ENCODE measurements at regions not wholly inside any gene's neighbourhood (a gene's known extent, or its start where the extent isn't known, plus 50 kb on each side); places are given as distances from the start of the nearest gene placed in this dataset.

GRCh38 chr1:93801471-93801870, 77.5 kb downstream of the DNTTIP2 start:
- H3K9ac ChIP-seq (ENCODE audit: low read length) = no peak overlapping the region

GRCh38 chr1:93800856-93801255, 78.2 kb downstream of the DNTTIP2 start:
- Histone ChIP-seq H3K79me2 (replicated peaks; ENCODE audit: insufficient read depth, low read length) (no peaks in the 10 kb centered on the region), H3K9me3 (ENCODE audit: low read length) (no peaks in the 10 kb centered on the region), H3K4me2 (ENCODE audit: low read length) (no peak overlapping the region), H3K4me3 (ENCODE audit: low read length) (no peak overlapping the region), H3K9me2 (ENCODE audit: insufficient read depth, low read length) (no peaks in the 10 kb centered on the region), H4K20me1 (ENCODE audit: insufficient read depth) (no peaks in the 10 kb centered on the region), H2AFZ (ENCODE audit: low read depth, low read length) (no peak overlapping the region), H3K27me3 (ENCODE audit: insufficient read depth, low read depth, low read length) (no peaks in the 10 kb centered on the region), H3K27ac (ENCODE audit: low read length) (no peak overlapping the region), H3F3A (ENCODE audit: insufficient read depth, low read length, poor library complexity, severe bottlenecking) (no peaks in the 10 kb centered on the region), H3K36me3 (ENCODE audit: insufficient read depth, low read length) (no peaks in the 10 kb centered on the region), H3K9ac (ENCODE audit: low read length) (no peak overlapping the region)
- no peak for TF ChIP-seq POLR2AphosphoS5 (IDR thresholded peaks at IDR 0.05)
- TF ChIP-seq REST (IDR thresholded peaks at IDR 0.05; ENCODE audit: borderline replicate concordance) = no peak
- TF ChIP-seq MXI1 (conservative IDR thresholded peaks at IDR 0.05; ENCODE audit: poor library complexity, severe bottlenecking) = no peak
- no peak for TF ChIP-seq EP300 (conservative IDR thresholded peaks at IDR 0.05; ENCODE audit: poor library complexity, severe bottlenecking)
- no peak for TF ChIP-seq RAD21 (conservative IDR thresholded peaks at IDR 0.05)
- no peak for TF ChIP-seq EZH2 (IDR thresholded peaks at IDR 0.05; ENCODE audit: borderline replicate concordance, insufficient read depth, low read length, poor library complexity, severe bottlenecking)

More at GRCh38 chr1:93801471-93801870, 77.5 kb downstream of the DNTTIP2 start:
- H3K4me2 ChIP-seq (ENCODE audit: low read length) = no peak overlapping the region
- no peaks in the 10 kb centered on the region for H3K79me2 ChIP-seq (replicated peaks; ENCODE audit: insufficient read depth, low read length)
- no peaks in the 10 kb centered on the region for H3K27me3 ChIP-seq (ENCODE audit: insufficient read depth, low read depth, low read length)
- H3K27ac ChIP-seq (ENCODE audit: low read length) = no peak overlapping the region
- no peak for TF ChIP-seq EZH2 (IDR thresholded peaks at IDR 0.05; ENCODE audit: borderline replicate concordance, insufficient read depth, low read length, poor library complexity, severe bottlenecking)
- TF ChIP-seq POLR2AphosphoS5 (IDR thresholded peaks at IDR 0.05) = no peak
- no peak for TF ChIP-seq TAF1 (IDR thresholded peaks at IDR 0.05; ENCODE audit: low read depth)
- no peak for TF ChIP-seq RAD21 (conservative IDR thresholded peaks at IDR 0.05)
- TF ChIP-seq EP300 (conservative IDR thresholded peaks at IDR 0.05; ENCODE audit: poor library complexity, severe bottlenecking) = no peak
- no peak for TF ChIP-seq SMC3 (conservative IDR thresholded peaks at IDR 0.05; ENCODE audit: poor library complexity)
- no peak for TF ChIP-seq CTCF (IDR thresholded peaks at IDR 0.05; ENCODE audit: poor library complexity, severe bottlenecking)
- TF ChIP-seq REST (IDR thresholded peaks at IDR 0.05; ENCODE audit: borderline replicate concordance) = no peak
- TF ChIP-seq MXI1 (conservative IDR thresholded peaks at IDR 0.05; ENCODE audit: poor library complexity, severe bottlenecking) = no peak
- H3K36me3 ChIP-seq (ENCODE audit: insufficient read depth, low read length) = no peaks in the 10 kb centered on the region
- no peak overlapping the region for H3K4me3 ChIP-seq (ENCODE audit: low read length)
- no peaks in the 10 kb centered on the region for H4K20me1 ChIP-seq (ENCODE audit: insufficient read depth)
- H2AFZ ChIP-seq (ENCODE audit: low read depth, low read length) = no peak overlapping the region
- no peaks in the 10 kb centered on the region for H3K9me3 ChIP-seq (ENCODE audit: low read length)
- H3F3A ChIP-seq (ENCODE audit: insufficient read depth, low read length, poor library complexity, severe bottlenecking) = no peaks in the 10 kb centered on the region
- no peaks in the 10 kb centered on the region for H3K9me2 ChIP-seq (ENCODE audit: insufficient read depth, low read length)

All from neural cell (in vitro differentiated cells).